ENCODE measurements at regions not wholly inside any gene's neighbourhood (a gene's known extent, or its start where the extent isn't known, plus 50 kb on each side); places are given as distances from the start of the nearest gene placed in this dataset.

GRCh38 chr20:19094959-19095541 is 117.4 kb upstream of the SLC24A3 start:
- TF ChIP-seq CTCF (IDR thresholded peaks at IDR 0.05) (no peak), POLR2A (IDR thresholded peaks at IDR 0.05) (no peak)
